ENCODE measurements at regions not wholly inside any gene's neighbourhood (a gene's known extent, or its start where the extent isn't known, plus 50 kb on each side); places are given as distances from the start of the nearest gene placed in this dataset.
"Not testable (repeated sequence)": the region's sequence is repeated elsewhere in the genome, so short reads cannot be mapped to it uniquely, and the experiment has no call there.

GRCh38 chr14:105761345-105761740, 235.0 kb downstream of the TMEM121 start:
- not testable (repeated sequence) for TF ChIP-seq CTCF, POLR2A (IDR thresholded peaks at IDR 0.05)

Measured in testis (tissue), 2 donors.